SK-N-SH (cell line): ENCODE measurements at regions not wholly inside any gene's neighbourhood (a gene's known extent, or its start where the extent isn't known, plus 50 kb on each side); places are given as distances from the start of the nearest gene placed in this dataset.

Experiments used
- CTCF ChIA-PET: fragments of 300-600, 350-600 bp; formaldehyde crosslinking; extraction: SDS; loops from one replicate; lab custom pipeline; 2021; lab: Yijun Ruan, JAX
- POLR2A ChIA-PET: fragments of 350-600 bp; sonication (Branson Sonifier 250); formaldehyde crosslinking; extraction: SDS; loops from one replicate; lab custom pipeline; 2020; ENCODE audit warnings: antibody characterized with exemption, inconsistent platforms; lab: Yijun Ruan, JAX
- DNase-seq: peaks from one replicate; pipeline ENCODE4 v3.0.0; 2012
- H2AFZ ChIP-seq: fragments of 200-600 bp; sonication (generic); 2 replicates; pipeline ENCODE4 v1.8.1; 2016; ENCODE audit warnings: antibody characterized with exemption, mild to moderate bottlenecking, low read depth
- H3F3A ChIP-seq: fragments of 200-600 bp; sonication (generic); replicated peaks from 2 replicates; pipeline ENCODE3; 2016; ENCODE audit warnings: antibody characterized with exemption, mild to moderate bottlenecking; ENCODE audit not compliant: insufficient read depth
- H3K27ac ChIP-seq, 2 experiments: fragments of 200-500 bp in 1 of 2; fragments of 200-600 bp in 1 of 2; sonication (Bioruptor generic) in 1 of 2; sonication (generic), shearing (Covaris generic) in 1 of 2; 2 replicates each; pipeline versions ENCODE4 v1.5.1 to v1.6.1; 2014 to 2016; ENCODE audit warnings: low read depth in 2 of 2, inconsistent platforms in 1 of 2, low read length in 1 of 2, mild to moderate bottlenecking in 1 of 2, mixed read lengths in 1 of 2
- H3K27me3 ChIP-seq: fragments of 200-600 bp; sonication (generic), shearing (Covaris generic); 2 replicates; pipeline ENCODE4 v1.6.1; 2016; ENCODE audit warnings: mixed run types; ENCODE audit not compliant: insufficient read depth
- H3K36me3 ChIP-seq, 2 experiments: fragments of 200-500 bp in 1 of 2; fragments of 200-600 bp in 1 of 2; sonication (Bioruptor generic) in 1 of 2; sonication (generic) in 1 of 2; replicated peaks in 1 of 2; 2 replicates each; pipeline versions ENCODE3 to v1.5.1; 2014 to 2016; ENCODE audit warnings: low read length in 1 of 2, mild to moderate bottlenecking in 1 of 2; ENCODE audit not compliant: insufficient read depth in 2 of 2, control insufficient read depth in 1 of 2
- H3K4me1 ChIP-seq, 2 experiments: fragments of 200-500 bp in 1 of 2; fragments of 200-600 bp in 1 of 2; sonication (Bioruptor generic) in 1 of 2; sonication (generic), shearing (Covaris generic) in 1 of 2; 2 replicates each; pipeline versions ENCODE4 v1.5.1 to v1.6.1; 2014 to 2016; ENCODE audit warnings: low read depth in 1 of 2, low read length in 1 of 2, mixed run types in 1 of 2; ENCODE audit not compliant: insufficient read depth in 2 of 2, control insufficient read depth in 1 of 2
- H3K4me2 ChIP-seq: fragments of 200-600 bp; sonication (generic), shearing (Covaris generic); 2 replicates; pipeline ENCODE4 v1.6.1; 2017; ENCODE audit warnings: mixed run types
- H3K4me3 ChIP-seq, 2 experiments: fragments of 200-500 bp in 1 of 2; fragments of 200-600 bp in 1 of 2; sonication (Bioruptor generic) in 1 of 2; sonication (generic), shearing (Covaris generic) in 1 of 2; 2 replicates each; pipeline versions ENCODE4 v1.5.1 to v1.8.1; 2014 to 2016; ENCODE audit warnings: low read depth in 2 of 2, inconsistent platforms in 1 of 2, low read length in 1 of 2, mild to moderate bottlenecking in 1 of 2, mixed read lengths in 1 of 2, moderate library complexity in 1 of 2
- H3K79me2 ChIP-seq: fragments of 200-600 bp; sonication (generic); 2 replicates; pipeline ENCODE4 v1.8.1; 2017; ENCODE audit warnings: mild to moderate bottlenecking; ENCODE audit not compliant: insufficient read depth
- H3K9ac ChIP-seq: fragments of 200-600 bp; sonication (generic); 2 replicates; pipeline ENCODE4 v1.6.1; 2017; ENCODE audit warnings: mixed run types
- H3K9me2 ChIP-seq: fragments of 200-600 bp; sonication (generic); 2 replicates; pipeline ENCODE4 v1.6.1; 2017; ENCODE audit warnings: mixed run types
- H3K9me3 ChIP-seq: fragments of 200-600 bp; sonication (generic); 2 replicates; pipeline ENCODE4 v1.6.1; 2017; ENCODE audit warnings: mixed run types, mild to moderate bottlenecking, moderate library complexity
- H4K20me1 ChIP-seq: fragments of 200-600 bp; sonication (generic); 2 replicates; pipeline ENCODE4 v1.6.1; 2017; ENCODE audit warnings: mild to moderate bottlenecking, mixed run types; ENCODE audit not compliant: insufficient read depth
- EP300 ChIP-seq, 2 experiments: IDR thresholded peaks; 2 replicates each; pipeline versions ENCODE4 v1.4.0 to v1.6.1; 2012; ENCODE audit warnings: borderline replicate concordance in 1 of 2, low read depth in 1 of 2, low read length in 1 of 2
- FOSL2 ChIP-seq: IDR thresholded peaks from 2 replicates; pipeline ENCODE4 v1.4.0; 2012; ENCODE audit warnings: low read depth, mild to moderate bottlenecking, moderate library complexity, borderline replicate concordance
- FOXJ3 ChIP-seq: sonication (generic); formaldehyde crosslinking; IDR thresholded peaks from 2 replicates; pipeline ENCODE4 v1.5.1; 2020; ENCODE audit warnings: mild to moderate bottlenecking, missing genetic modification reagents
- JUND ChIP-seq: IDR thresholded peaks from 2 replicates; pipeline ENCODE4 v1.4.0; 2012
- POLR2AphosphoS5 ChIP-seq: IDR thresholded peaks from 2 replicates; pipeline ENCODE4 v1.6.1; 2012; ENCODE audit warnings: low read depth, low read length
- RAD21 ChIP-seq: IDR thresholded peaks from 2 replicates; pipeline ENCODE4 v1.6.1; 2012; ENCODE audit warnings: mild to moderate bottlenecking, low read length
- RFX5 ChIP-seq: IDR thresholded peaks from 2 replicates; pipeline ENCODE4 v1.6.1; 2012; ENCODE audit warnings: mild to moderate bottlenecking, improper control_type of control experiment, low read length
- SMC3 ChIP-seq: IDR thresholded peaks from 2 replicates; pipeline ENCODE4 v1.6.1; 2012; ENCODE audit warnings: low read depth, low read length, improper control_type of control experiment
- TEAD4 ChIP-seq: IDR thresholded peaks from 2 replicates; pipeline ENCODE4 v1.4.0; 2012; ENCODE audit warnings: mild to moderate bottlenecking, borderline replicate concordance; ENCODE audit not compliant: insufficient read depth
- YY1 ChIP-seq: IDR thresholded peaks from 2 replicates; pipeline ENCODE4 v1.4.0; 2012; ENCODE audit warnings: low read depth, mild to moderate bottlenecking
- WGBS: methylation state at CpG from one replicate; pipeline ENCODE4 v1.1.6; 2017; ENCODE audit warnings: low lambda C conversion rate; 5-methylcytosine and 5-hydroxymethylcytosine counted together
- TF ChIP-seq, protein P1 (sequence below): IDR thresholded peaks from 2 replicates; pipeline ENCODE4 v1.6.1; 2012; ENCODE audit warnings: mild to moderate bottlenecking, low read depth, low read length, moderate library complexity

DNA sequence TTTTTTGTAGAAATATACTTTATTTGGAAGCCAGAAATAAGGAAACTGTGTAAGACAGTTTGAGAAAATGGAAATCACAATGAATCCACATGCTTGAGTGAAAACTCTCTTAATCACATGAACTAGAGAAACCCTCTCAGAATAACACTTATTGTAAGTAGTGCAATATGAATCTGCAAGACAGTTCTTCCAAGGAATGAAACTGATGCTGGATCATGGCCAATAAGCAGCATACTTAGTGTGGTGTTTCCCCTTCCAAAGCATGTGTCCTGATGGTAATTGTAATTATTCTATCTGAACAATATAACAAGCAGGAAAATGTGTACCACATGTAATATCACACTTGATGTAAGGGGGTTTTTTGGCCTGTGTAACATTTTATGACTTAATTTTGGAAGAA lies 1870.5 kb upstream of the TENM3 start (continued):
- TF ChIP-seq, protein P1, sequence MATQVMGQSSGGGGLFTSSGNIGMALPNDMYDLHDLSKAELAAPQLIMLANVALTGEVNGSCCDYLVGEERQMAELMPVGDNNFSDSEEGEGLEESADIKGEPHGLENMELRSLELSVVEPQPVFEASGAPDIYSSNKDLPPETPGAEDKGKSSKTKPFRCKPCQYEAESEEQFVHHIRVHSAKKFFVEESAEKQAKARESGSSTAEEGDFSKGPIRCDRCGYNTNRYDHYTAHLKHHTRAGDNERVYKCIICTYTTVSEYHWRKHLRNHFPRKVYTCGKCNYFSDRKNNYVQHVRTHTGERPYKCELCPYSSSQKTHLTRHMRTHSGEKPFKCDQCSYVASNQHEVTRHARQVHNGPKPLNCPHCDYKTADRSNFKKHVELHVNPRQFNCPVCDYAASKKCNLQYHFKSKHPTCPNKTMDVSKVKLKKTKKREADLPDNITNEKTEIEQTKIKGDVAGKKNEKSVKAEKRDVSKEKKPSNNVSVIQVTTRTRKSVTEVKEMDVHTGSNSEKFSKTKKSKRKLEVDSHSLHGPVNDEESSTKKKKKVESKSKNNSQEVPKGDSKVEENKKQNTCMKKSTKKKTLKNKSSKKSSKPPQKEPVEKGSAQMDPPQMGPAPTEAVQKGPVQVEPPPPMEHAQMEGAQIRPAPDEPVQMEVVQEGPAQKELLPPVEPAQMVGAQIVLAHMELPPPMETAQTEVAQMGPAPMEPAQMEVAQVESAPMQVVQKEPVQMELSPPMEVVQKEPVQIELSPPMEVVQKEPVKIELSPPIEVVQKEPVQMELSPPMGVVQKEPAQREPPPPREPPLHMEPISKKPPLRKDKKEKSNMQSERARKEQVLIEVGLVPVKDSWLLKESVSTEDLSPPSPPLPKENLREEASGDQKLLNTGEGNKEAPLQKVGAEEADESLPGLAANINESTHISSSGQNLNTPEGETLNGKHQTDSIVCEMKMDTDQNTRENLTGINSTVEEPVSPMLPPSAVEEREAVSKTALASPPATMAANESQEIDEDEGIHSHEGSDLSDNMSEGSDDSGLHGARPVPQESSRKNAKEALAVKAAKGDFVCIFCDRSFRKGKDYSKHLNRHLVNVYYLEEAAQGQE: no peak
- no peak for TF ChIP-seq FOXJ3 (CRISPR knock-in tag)
- TF ChIP-seq YY1: no peak
- no peak for TF ChIP-seq RAD21
- no peak for TF ChIP-seq POLR2AphosphoS5
- no peak for TF ChIP-seq SMC3
- TF ChIP-seq EP300 (IDR thresholded peaks at IDR 0.05; ENCODE audit: borderline replicate concordance in 1 of 2, low read depth in 1 of 2, low read length in 1 of 2): no peak
- TF ChIP-seq TEAD4: no peak

GRCh38 chr4:180377741-180378140 lies 1865.5 kb upstream of the TENM3 start:
- 0% methylated on average over 1 of the region's 1 CpG for WGBS

GRCh38 chr4:180380733-180381132 lies 1862.5 kb upstream of the TENM3 start:
- Histone ChIP-seq H3K9me2 (no peaks in the 10 kb centered on the region), H3K9me3 (no peaks in the 10 kb centered on the region), H3K79me2 (no peaks in the 10 kb centered on the region), H3F3A (no peaks in the 10 kb centered on the region), H3K36me3 (no peaks in the 10 kb centered on the region), H3K27ac (no peak overlapping the region)
- no peak for DNase-seq
- CTCF ChIA-PET: interaction anchor here (0.6 kb wide), 1 partner anchor 260 kb away, joined by 3 read pairs; no protein-coding TSS in a partner anchor
- peak; percentile 57 for TF ChIP-seq FOSL2
- no peak for TF ChIP-seq JUND
- TF ChIP-seq, all 33 proteins: peak for 1
- POLR2A ChIA-PET: no interaction called here
- H3K9ac ChIP-seq: no peak overlapping the region
- H3K4me1 ChIP-seq: no peaks in the 10 kb centered on the region
- H4K20me1 ChIP-seq: no peaks in the 10 kb centered on the region
- H3K4me2 ChIP-seq: no peak overlapping the region
- 0% methylated on average over 5 of the region's 5 CpGs for WGBS
- H3K4me3 ChIP-seq: no peak overlapping the region
- H2AFZ ChIP-seq: no peak overlapping the region
- no peaks in the 10 kb centered on the region for H3K27me3 ChIP-seq

More at GRCh38 chr4:180377741-180378140, 1865.5 kb upstream of the TENM3 start:
- Histone ChIP-seq H3K9me3 (no peaks in the 10 kb centered on the region), H3K4me1 (no peaks in the 10 kb centered on the region), H3K27ac (no peak overlapping the region), H3K79me2 (no peaks in the 10 kb centered on the region), H4K20me1 (no peaks in the 10 kb centered on the region), H3F3A (no peaks in the 10 kb centered on the region), H3K4me3 (no peak overlapping the region), H2AFZ (no peak overlapping the region), H3K27me3 (no peaks in the 10 kb centered on the region), H3K36me3 (no peaks in the 10 kb centered on the region), H3K4me2 (no peak overlapping the region), H3K9me2 (no peaks in the 10 kb centered on the region), H3K9ac (no peak overlapping the region)
- ChIA-PET CTCF (no interaction called here), POLR2A (no interaction called here)
- no peak for DNase-seq
- TF ChIP-seq RFX5: no peak
